Stimulated activated CD4-positive, alpha-beta T cell treated with anti-CD3 and anti-CD28 coated beads, Interleukin-15, amount 100 ng/mL, for 24 hours (primary cell): ENCODE measurements at regions not wholly inside any gene's neighbourhood (a gene's known extent, or its start where the extent isn't known, plus 50 kb on each side); places are given as distances from the start of the nearest gene placed in this dataset.
"Not testable (repeated sequence)": the region's sequence is repeated elsewhere in the genome, so short reads cannot be mapped to it uniquely, and the experiment has no call there.

Experiments used
- DNase-seq: peaks from one replicate; pipeline ENCODE4 v3.0.0-alpha.2; 2020

- DNase-seq = no peak
Observed at GRCh38 chr6:115540077-115540869, 520.4 kb downstream of the FRK start.

GRCh38 chr6:115539531-115539930 lies 521.2 kb downstream of the FRK start:
- no peak for DNase-seq

DNA sequence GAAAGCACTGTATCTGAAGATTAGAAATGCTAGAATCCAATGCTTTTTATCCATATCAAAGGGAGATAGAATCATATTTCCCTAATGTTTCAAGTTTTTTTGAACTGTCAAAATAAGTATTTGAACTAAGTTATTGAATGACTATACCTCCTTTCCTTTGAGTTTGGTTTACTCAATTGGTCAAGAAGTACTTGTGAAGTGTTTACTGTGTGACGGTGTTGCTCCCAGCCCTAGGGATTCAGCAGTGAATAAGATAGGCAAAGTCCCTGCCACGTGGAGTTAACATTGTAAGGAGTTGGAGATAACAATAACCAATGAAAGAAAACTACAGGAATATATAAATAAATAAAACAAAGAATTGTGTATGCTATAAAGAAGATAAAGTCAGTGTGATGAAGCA lies 535.9 kb downstream of the FRK start:
- no peak for DNase-seq

DNA sequence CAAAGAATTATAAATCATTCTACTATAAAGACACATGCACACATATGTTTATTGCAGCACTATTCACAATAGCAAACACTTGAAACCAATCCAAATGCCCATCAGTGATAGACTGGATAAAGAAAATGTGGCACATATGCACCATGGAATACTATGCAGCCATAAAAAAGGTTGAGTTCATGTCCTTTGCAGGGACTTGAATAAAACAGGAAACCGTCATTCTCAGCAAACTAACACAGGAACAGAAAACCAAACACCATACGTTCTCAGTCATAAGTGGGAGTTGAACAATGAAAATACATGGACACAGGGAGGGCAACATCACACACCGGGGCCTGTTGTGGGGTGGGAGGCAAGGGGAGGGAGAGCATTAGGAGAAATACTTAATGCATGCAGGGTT lies 538.9 kb downstream of the FRK start:
- DNase-seq = not testable (repeated sequence)

DNA sequence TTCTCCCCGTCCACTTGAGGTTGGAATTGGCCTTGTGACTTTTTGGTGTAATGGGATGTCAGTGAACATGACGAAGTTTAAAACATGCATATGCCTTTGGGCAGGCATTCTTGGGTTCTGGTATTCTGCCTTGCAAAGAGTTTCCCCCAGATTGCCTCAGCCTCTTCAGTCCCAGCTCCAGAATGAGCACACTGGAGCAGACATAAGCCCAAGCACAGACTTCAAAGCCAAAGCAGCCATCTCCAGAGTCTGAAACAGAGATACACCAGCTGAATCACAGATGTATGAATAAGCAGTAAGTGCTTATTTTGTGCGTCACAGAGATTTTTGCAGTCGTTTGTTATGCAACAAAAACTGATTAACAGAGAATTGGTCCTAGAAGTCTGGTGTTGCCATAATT lies 546.0 kb downstream of the FRK start:
- DNase-seq = no peak

GRCh38 chr6:115512923-115513322 lies 547.8 kb downstream of the FRK start:
- DNase-seq = no peak

GRCh38 chr6:115511771-115512170 lies 548.9 kb downstream of the FRK start:
- no peak for DNase-seq

- not testable (repeated sequence) for DNase-seq
Observed at GRCh38 chr6:115502432-115502831, 558.3 kb downstream of the FRK start.

DNA sequence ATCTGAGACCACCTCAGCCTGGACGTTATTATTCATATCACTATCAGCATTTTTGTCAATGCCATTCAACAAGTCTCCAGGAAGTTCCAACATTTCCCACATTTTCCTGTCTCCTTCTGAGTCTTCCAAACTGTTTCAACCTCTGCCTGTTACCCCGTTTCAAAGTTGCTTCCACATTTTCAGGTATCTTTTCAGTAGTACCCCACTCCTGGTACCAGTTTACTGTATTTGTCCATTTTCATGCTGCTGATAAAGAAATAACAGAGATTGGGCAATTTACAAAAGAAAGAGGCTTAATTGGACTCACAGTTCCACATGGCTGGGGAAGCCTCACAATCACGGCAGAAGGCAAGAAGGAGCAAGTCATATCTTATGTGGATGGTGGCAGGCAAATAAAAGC lies 565.5 kb downstream of the FRK start:
- DNase-seq = no peak

GRCh38 chr6:115487331-115487730 lies 573.4 kb downstream of the FRK start:
- DNase-seq = no peak

DNA sequence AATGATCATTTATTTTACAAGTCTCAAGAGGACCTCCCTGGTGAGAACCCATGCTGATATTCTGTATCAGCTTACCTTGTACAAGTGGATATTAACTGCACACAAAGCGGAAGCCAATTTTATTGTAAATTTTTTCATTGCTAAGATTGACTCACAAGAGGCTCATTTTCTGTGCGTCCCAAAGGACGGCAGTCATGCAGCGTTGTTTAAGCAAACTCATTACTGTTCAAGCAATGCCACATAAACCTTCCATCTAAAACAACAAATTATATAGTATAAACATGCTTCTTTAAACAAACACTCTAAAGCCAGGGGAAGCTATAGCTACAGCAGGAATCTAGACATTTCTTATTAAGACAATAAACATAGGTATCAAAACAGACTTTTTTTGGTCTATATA lies 575.3 kb downstream of the FRK start:
- no peak for DNase-seq

DNA sequence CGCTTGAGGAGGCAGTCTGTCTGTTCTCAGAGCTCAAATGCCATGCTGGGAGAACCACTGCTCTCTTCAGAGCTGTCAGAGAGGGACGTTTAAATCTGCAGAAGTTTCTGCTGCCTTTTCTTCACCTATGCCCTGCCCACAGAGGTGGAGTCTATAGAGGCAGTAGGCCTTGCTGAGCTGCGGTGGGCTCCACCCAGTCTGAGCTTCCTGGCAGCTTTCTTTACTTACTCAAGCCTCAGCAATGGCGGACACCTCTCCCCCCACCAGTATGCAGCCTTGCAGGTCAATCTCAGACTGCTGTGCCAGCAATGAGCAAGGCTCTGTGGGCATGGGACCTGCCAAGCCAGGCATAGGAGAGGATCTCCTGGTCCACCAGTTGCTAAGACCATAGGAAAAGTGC lies 580.1 kb downstream of the FRK start:
- not testable (repeated sequence) for DNase-seq

DNA sequence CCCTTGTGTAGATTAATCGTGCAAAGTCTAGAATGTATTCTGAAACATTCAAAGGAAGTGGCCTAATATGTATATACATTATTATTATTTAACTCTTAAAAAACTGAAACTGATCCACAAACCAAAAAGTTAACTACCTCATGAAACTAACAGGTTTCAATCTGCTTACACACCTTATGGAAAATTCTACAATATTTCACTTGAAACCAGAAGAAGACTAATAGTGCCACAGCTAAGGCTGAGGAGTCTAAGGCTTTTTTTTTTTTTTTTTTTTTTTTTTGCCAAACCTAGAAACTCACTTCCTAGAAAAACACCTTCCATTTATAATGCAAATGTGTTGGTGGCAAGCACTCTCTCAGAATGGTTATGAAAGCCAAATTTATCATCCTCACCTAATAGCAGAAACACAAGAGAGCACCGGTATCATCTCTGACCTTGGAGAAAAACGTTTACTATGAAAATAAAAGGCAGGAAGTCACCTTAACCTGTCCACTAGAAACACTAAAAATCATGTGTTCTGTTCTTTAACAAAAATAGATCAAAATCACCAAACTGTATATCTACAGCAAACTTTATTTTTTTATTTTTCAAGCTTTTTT lies 586.1 kb downstream of the FRK start:
- DNase-seq = no peak

DNA sequence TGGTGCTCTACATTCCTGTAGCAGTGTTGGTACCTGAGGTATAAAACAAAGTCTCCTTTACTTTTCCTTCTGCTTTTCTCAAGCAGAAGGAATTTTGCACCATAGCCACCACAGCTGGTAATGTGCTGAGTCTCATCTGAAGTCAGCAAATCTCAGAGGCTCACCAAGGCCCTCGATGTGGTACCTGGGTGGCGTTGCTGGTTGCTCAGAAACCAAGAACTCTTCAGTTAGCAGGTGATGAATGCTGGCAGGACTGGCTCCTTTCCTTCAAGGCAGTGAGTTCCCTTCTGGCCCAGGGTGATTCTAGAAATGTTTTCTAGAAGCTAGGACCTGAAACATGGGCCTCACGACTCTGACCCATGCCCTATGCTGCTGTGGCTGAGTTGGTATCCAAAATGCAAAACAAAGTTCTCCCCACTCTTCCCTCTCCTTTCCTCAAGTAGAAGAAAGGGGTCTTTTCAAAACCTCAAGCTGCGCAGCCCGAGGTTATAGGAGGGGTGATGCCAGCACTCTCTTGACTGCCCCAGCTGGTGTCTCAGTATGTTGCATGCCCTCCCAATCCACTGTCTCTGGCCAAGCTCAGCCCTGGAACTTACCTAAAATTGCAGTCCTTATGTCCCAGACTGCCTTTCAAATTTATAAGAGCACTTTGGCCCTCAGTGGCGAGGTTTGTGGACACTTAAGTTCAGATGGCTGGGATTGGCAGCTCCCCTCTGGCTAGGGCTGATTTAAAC lies 592.3 kb downstream of the FRK start:
- no peak for DNase-seq

GRCh38 chr6:115467726-115468125 lies 593.0 kb downstream of the FRK start:
- DNase-seq = no peak

- DNase-seq = no peak
Observed at GRCh38 chr6:115460913-115461312, 599.8 kb downstream of the FRK start.

GRCh38 chr6:115456848-115457247 lies 603.8 kb downstream of the FRK start:
- DNase-seq = no peak

GRCh38 chr6:115443825-115444478 lies 616.7 kb downstream of the FRK start:
- no peak for DNase-seq

- no peak for DNase-seq
Observed at GRCh38 chr6:115442323-115442722, 618.4 kb downstream of the FRK start.

GRCh38 chr6:115441651-115442050 lies 619.0 kb downstream of the FRK start:
- DNase-seq = no peak

DNA sequence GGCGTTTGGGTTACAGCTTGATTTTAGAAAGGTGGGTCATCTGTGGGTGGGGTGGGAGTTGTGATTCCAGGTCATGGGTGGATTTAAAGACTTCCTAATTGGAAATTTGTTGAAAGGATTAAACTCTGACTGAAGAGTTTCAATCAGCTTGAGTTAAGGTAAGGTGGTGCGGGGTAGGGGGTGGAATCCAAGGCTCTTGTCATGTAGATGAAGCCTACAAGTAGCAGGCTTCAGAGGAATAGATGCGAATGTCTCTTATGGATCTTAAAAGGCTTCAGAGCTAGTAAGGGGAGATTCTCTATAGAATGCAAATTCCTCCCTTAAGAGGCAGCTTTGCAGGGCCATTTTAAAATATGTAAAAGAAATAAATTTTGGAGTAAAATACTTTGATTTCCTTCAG lies 645.3 kb downstream of the FRK start:
- no peak for DNase-seq

- not testable (repeated sequence) for DNase-seq
Observed at GRCh38 chr6:115414916-115415315, 645.8 kb downstream of the FRK start.

DNA sequence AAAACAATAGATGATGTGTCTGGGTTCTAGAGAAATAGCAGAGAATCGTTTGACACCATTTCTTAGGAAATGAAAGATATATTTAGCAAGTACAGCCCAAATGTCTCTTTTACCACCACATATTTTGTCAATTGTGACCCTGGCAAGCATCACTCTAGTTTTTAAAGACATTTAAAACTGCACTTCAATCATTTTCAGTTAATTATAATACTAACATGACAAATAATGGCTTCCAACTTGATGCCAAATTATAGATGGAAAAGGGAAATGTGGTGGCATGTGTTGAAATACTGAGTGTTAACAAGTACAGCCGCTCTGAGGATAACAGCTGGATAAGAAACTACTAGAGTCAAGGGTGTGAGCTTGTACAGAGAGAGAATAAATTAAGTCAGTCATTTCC lies 648.9 kb downstream of the FRK start:
- no peak for DNase-seq

- DNase-seq = no peak
Observed at GRCh38 chr6:115404446-115404845, 656.2 kb downstream of the FRK start.
